H1 (cell line): ENCODE measurements at regions not wholly inside any gene's neighbourhood (a gene's known extent, or its start where the extent isn't known, plus 50 kb on each side); places are given as distances from the start of the nearest gene placed in this dataset.

Source experiments
- CTCF ChIA-PET: fragments of 300-600 bp; sonication (Branson Sonifier 250); formaldehyde crosslinking; loops from one replicate; lab custom pipeline; 2021; ENCODE audit not compliant: partially characterized antibody; lab: Charles Lee
- POLR2A ChIA-PET: fragments of 300-600 bp; sonication (Branson Sonifier 250); formaldehyde crosslinking; loops from one replicate; lab custom pipeline; 2021; ENCODE audit warnings: inconsistent platforms; ENCODE audit not compliant: partially characterized antibody; lab: Charles Lee
- DNase-seq, 2 experiments: peaks; one replicate each; pipeline versions ENCODE4 v3.0.0 to v3.0.0-alpha.2; 2010 to 2022; ENCODE audit warnings: low spot score in 2 of 2, low read depth in 1 of 2, mixed read lengths in 1 of 2
- FAIRE-seq: peaks from 2 replicates; lab custom pipeline; 2011; peaks lifted over from hg19 to GRCh38; lab: Jason Lieb, UNC
- H2AFZ ChIP-seq: 2 replicates; pipeline ENCODE4 v1.8.1; 2012; ENCODE audit warnings: low read length, inconsistent platforms
- H2AK5ac ChIP-seq: 2 replicates; pipeline ENCODE4 v1.6.1; 2013; ENCODE audit warnings: low read depth, low read length
- H2BK120ac ChIP-seq: replicated peaks from 2 replicates; pipeline ENCODE3; 2013; ENCODE audit warnings: low read depth, low read length, inconsistent platforms
- H2BK12ac ChIP-seq: 2 replicates; pipeline ENCODE4 v1.6.1; 2013; ENCODE audit warnings: low read depth, low read length
- H2BK15ac ChIP-seq: 2 replicates; pipeline ENCODE4 v1.6.1; 2013; ENCODE audit warnings: low read length
- H2BK20ac ChIP-seq: 2 replicates; pipeline ENCODE4 v1.6.1; 2013; ENCODE audit warnings: low read length
- H2BK5ac ChIP-seq: 2 replicates; pipeline ENCODE4 v1.6.1; 2013; ENCODE audit warnings: low read depth, low read length
- H3K14ac ChIP-seq: 2 replicates; pipeline ENCODE4 v1.6.1; 2013; ENCODE audit warnings: inconsistent platforms; ENCODE audit not compliant: insufficient read length
- H3K18ac ChIP-seq: 2 replicates; pipeline ENCODE4 v1.6.1; 2013; ENCODE audit warnings: low read length; ENCODE audit errors: extremely low read depth
- H3K23ac ChIP-seq: 2 replicates; pipeline ENCODE4 v1.6.1; 2013; ENCODE audit warnings: inconsistent platforms; ENCODE audit not compliant: insufficient read length
- H3K23me2 ChIP-seq: 2 replicates; pipeline ENCODE4 v1.6.1; 2013; ENCODE audit warnings: low read depth, low read length
- H3K27ac ChIP-seq: 2 replicates; pipeline ENCODE4 v1.6.1; 2011; ENCODE audit warnings: low read depth, low read length, inconsistent platforms
- H3K27me3 ChIP-seq, 4 experiments: replicated peaks in 1 of 4; 1 replicate in 1 of 4; 2 replicates in 3 of 4; pipeline versions ENCODE4 v1.6.1 to v1.8.1; 2011 to 2013; ENCODE audit warnings: low read length in 3 of 4, mild to moderate bottlenecking in 3 of 4, inconsistent platforms in 2 of 4, mixed read lengths in 2 of 4, moderate library complexity in 1 of 4; ENCODE audit not compliant: control insufficient read depth in 3 of 4, insufficient read depth in 3 of 4; ENCODE audit errors: extremely low read depth in 1 of 4
- H3K36me3 ChIP-seq, 4 experiments: 2 replicates each; pipeline versions ENCODE4 v1.6.1 to v1.8.1; 2011 to 2013; ENCODE audit warnings: mild to moderate bottlenecking in 4 of 4, low read length in 3 of 4, moderate library complexity in 2 of 4, control low read depth in 1 of 4, inconsistent platforms in 1 of 4; ENCODE audit not compliant: insufficient read depth in 4 of 4, control insufficient read depth in 2 of 4
- H3K4ac ChIP-seq: replicated peaks from 2 replicates; pipeline ENCODE3; 2013; ENCODE audit warnings: low read length, low read depth, mixed read lengths, inconsistent platforms; ENCODE audit not compliant: insufficient read length
- H3K4me1 ChIP-seq, 4 experiments: replicated peaks in 1 of 4; 1 replicate in 1 of 4; 2 replicates in 3 of 4; pipeline versions ENCODE4 v1.6.1 to v1.8.1; 2011 to 2013; ENCODE audit warnings: low read length in 3 of 4, inconsistent platforms in 2 of 4, mixed read lengths in 1 of 4; ENCODE audit not compliant: insufficient read depth in 4 of 4, control insufficient read depth in 3 of 4
- H3K4me2 ChIP-seq, 2 experiments: 2 replicates each; pipeline versions ENCODE4 v1.6.1 to v1.8.1; 2011 to 2013; ENCODE audit warnings: low read depth in 2 of 2, low read length in 2 of 2, control low read depth in 1 of 2, inconsistent platforms in 1 of 2, mild to moderate bottlenecking in 1 of 2; ENCODE audit not compliant: insufficient read depth in 1 of 2
- H3K4me3 ChIP-seq, 4 experiments: fragments of 200-600, 300-600 bp in 1 of 4; sonication (generic), shearing (Covaris generic), sonication (Bioruptor Twin) in 1 of 4; 2 replicates each; pipeline versions ENCODE4 v1.5.1 to v1.8.1; 2011 to 2016; ENCODE audit warnings: low read length in 4 of 4, low read depth in 3 of 4, control low read depth in 2 of 4, inconsistent platforms in 2 of 4, mild to moderate bottlenecking in 2 of 4, mixed read lengths in 1 of 4, moderate library complexity in 1 of 4; ENCODE audit not compliant: insufficient read depth in 2 of 4; ENCODE audit errors: extremely low read depth in 1 of 4
- H3K56ac ChIP-seq: replicated peaks from 2 replicates; pipeline ENCODE3; 2013; ENCODE audit warnings: low read depth, mild to moderate bottlenecking, mixed read lengths, low read length, inconsistent platforms; ENCODE audit not compliant: insufficient read length
- H3K79me1 ChIP-seq: 2 replicates; pipeline ENCODE4 v1.6.1; 2013; ENCODE audit warnings: low read depth, low read length, control low read depth
- H3K79me2 ChIP-seq, 2 experiments: 2 replicates each; pipeline versions ENCODE4 v1.6.1 to v1.8.1; 2012 to 2013; ENCODE audit warnings: low read length in 2 of 2, mild to moderate bottlenecking in 2 of 2, inconsistent platforms in 1 of 2; ENCODE audit not compliant: insufficient read depth in 2 of 2, control insufficient read depth in 1 of 2
- H3K9ac ChIP-seq, 4 experiments: replicated peaks in 1 of 4; 1 replicate in 1 of 4; 2 replicates in 3 of 4; pipeline versions ENCODE4 v1.6.1 to v1.8.1; 2011 to 2013; ENCODE audit warnings: low read depth in 3 of 4, low read length in 3 of 4, control low read depth in 2 of 4, mild to moderate bottlenecking in 2 of 4, moderate library complexity in 2 of 4, inconsistent platforms in 1 of 4; ENCODE audit errors: extremely low read depth in 1 of 4
- H3K9me3 ChIP-seq, 2 experiments: 2 replicates each; pipeline versions ENCODE4 v1.6.1 to v1.8.1; 2012 to 2013; ENCODE audit warnings: mild to moderate bottlenecking in 2 of 2, moderate library complexity in 2 of 2, control low read depth in 1 of 2, inconsistent platforms in 1 of 2, low read depth in 1 of 2, low read length in 1 of 2, mixed read lengths in 1 of 2; ENCODE audit not compliant: insufficient read depth in 2 of 2
- H4K20me1 ChIP-seq, 2 experiments: replicated peaks in 1 of 2; 2 replicates each; pipeline versions ENCODE3 to v1.8.1; 2011 to 2013; ENCODE audit warnings: inconsistent platforms in 2 of 2, low read length in 2 of 2, mild to moderate bottlenecking in 1 of 2; ENCODE audit not compliant: insufficient read depth in 2 of 2, control insufficient read depth in 1 of 2
- H4K5ac ChIP-seq: 2 replicates; pipeline ENCODE4 v1.6.1; 2013; ENCODE audit warnings: low read length, low read depth, mixed read lengths, inconsistent platforms; ENCODE audit not compliant: insufficient read length
- H4K8ac ChIP-seq: 2 replicates; pipeline ENCODE4 v1.8.0; 2013; ENCODE audit warnings: mild to moderate bottlenecking, moderate library complexity, low read length, inconsistent platforms; ENCODE audit not compliant: insufficient read depth; ENCODE audit errors: extremely low read depth
- H4K91ac ChIP-seq: replicated peaks from 2 replicates; pipeline ENCODE3; 2013; ENCODE audit warnings: low read length, mixed read lengths, inconsistent platforms; ENCODE audit not compliant: insufficient read length
- CTCF ChIP-seq, 3 experiments: IDR thresholded peaks; 1 replicate in 2 of 3; 2 replicates in 1 of 3; pipeline versions ENCODE4 v1.5.1 to v1.6.1; 2011; ENCODE audit warnings: low read length in 3 of 3, mild to moderate bottlenecking in 3 of 3, inconsistent platforms in 2 of 3, low read depth in 1 of 3, moderate library complexity in 1 of 3; ENCODE audit not compliant: insufficient read depth in 1 of 3; ENCODE audit errors: control extremely low read depth in 1 of 3
- RAD21 ChIP-seq, 2 experiments: IDR thresholded peaks in 1 of 2; conservative IDR thresholded peaks in 1 of 2; 2 replicates each; pipeline ENCODE4 v1.6.1; 2011; ENCODE audit warnings: low read depth in 2 of 2, low read length in 2 of 2, improper control_type of control experiment in 1 of 2, inconsistent platforms in 1 of 2, mild to moderate bottlenecking in 1 of 2, moderate library complexity in 1 of 2
- ZNF274 ChIP-seq: IDR thresholded peaks from 2 replicates; pipeline ENCODE4 v1.7.0; 2012; ENCODE audit warnings: low read length, borderline replicate concordance; ENCODE audit errors: extremely low read depth
- WGBS, 2 experiments: shearing (Covaris generic) in 1 of 2; methylation state at CpG; one replicate each; pipeline versions ENCODE4 v1.1.6 to v1.1.7; 2013 to 2015; ENCODE audit warnings: low lambda C conversion rate in 2 of 2, mixed read lengths in 2 of 2, inconsistent platforms in 1 of 2, low coverage in 1 of 2, missing lambda C conversion rate in 1 of 2; ENCODE audit not compliant: insufficient replicate concordance in 2 of 2, insufficient coverage in 1 of 2, insufficient read length in 1 of 2; ENCODE audit errors: extremely low coverage in 1 of 2, missing lambda C conversion rate in 1 of 2; 5-methylcytosine and 5-hydroxymethylcytosine counted together

GRCh38 chr11:106224172-106224571, 146.7 kb downstream of the AASDHPPT start:
- POLR2A ChIA-PET, result no interaction called here
- TF ChIP-seq RAD21 (IDR thresholded peaks at IDR 0.05 in 1 of 2, conservative IDR thresholded peaks at IDR 0.05 in 1 of 2; ENCODE audit: low read depth in 2 of 2, low read length in 2 of 2) (peak; percentile 62 to 65), ZNF274 (no peak), CTCF (IDR thresholded peaks at IDR 0.05; ENCODE audit: control extremely low read depth in 1 of 3, insufficient read depth in 1 of 3, low read depth in 1 of 3, low read length in 3 of 3) (peak in 2 of 3 experiments; percentile 12 to 35; a peak in 2 of 4 replicates)
- TF ChIP-seq, all 59 proteins: peak for 2
- H3K56ac ChIP-seq, result no peak overlapping the region
- no peaks in the 10 kb centered on the region for H3K4me1 ChIP-seq
- no peak overlapping the region for H3K14ac ChIP-seq
- DNase-seq (no peak), FAIRE-seq (no peak)
- 7% methylated on average over 1 of the region's 1 CpG; no CpG with 5 or more reads in 1 of the 2 experiments for WGBS, 2 experiments
- no peak overlapping the region for H2BK20ac ChIP-seq
- H2AFZ ChIP-seq, result no peak overlapping the region; the same call in 1 of the 2 replicates
- no peak overlapping the region for H2BK5ac ChIP-seq
- H3K27ac ChIP-seq, result no peak overlapping the region
- H3K4me3 ChIP-seq, result no peak overlapping the region
- no peak overlapping the region for H3K4ac ChIP-seq
- H3K18ac ChIP-seq, result no peak overlapping the region
- no peaks in the 10 kb centered on the region for H3K23me2 ChIP-seq
- CTCF ChIA-PET, result interaction anchor here (0.5 to 2.4 kb wide), 19 partner anchors 12 to 491 kb away, joined by 3 to 14 read pairs (median 3); no protein-coding TSS in a partner anchor
- no peak overlapping the region for H2AK5ac ChIP-seq
- H4K8ac ChIP-seq, result no peak overlapping the region
- H2BK15ac ChIP-seq, result no peak overlapping the region
- H4K20me1 ChIP-seq, result no peaks in the 10 kb centered on the region
- H4K5ac ChIP-seq, result no peak overlapping the region
- no peak overlapping the region for H2BK12ac ChIP-seq
- no peak overlapping the region for H2BK120ac ChIP-seq
- no peak overlapping the region for H3K9ac ChIP-seq
- H3K79me2 ChIP-seq, result no peaks in the 10 kb centered on the region
- H4K91ac ChIP-seq, result no peak overlapping the region
- H3K4me2 ChIP-seq, result no peak overlapping the region
- H3K23ac ChIP-seq, result no peak overlapping the region
- no peaks in the 10 kb centered on the region for H3K36me3 ChIP-seq
- no peaks in the 10 kb centered on the region for H3K79me1 ChIP-seq
- H3K9me3 ChIP-seq, result no peaks in the 10 kb centered on the region
- no peaks in the 10 kb centered on the region for H3K27me3 ChIP-seq
